H9 (cell line): ENCODE measurements at regions not wholly inside any gene's neighbourhood (a gene's known extent, or its start where the extent isn't known, plus 50 kb on each side); places are given as distances from the start of the nearest gene placed in this dataset.

Experiments used
- DNase-seq: peaks from one replicate; pipeline ENCODE4 v3.0.0-alpha.2; 2017
- H2AFZ ChIP-seq: one replicate; pipeline ENCODE4 v1.6.1; 2013; ENCODE audit warnings: mild to moderate bottlenecking, low read length, control low read depth, moderate library complexity
- H2AK5ac ChIP-seq: 2 replicates; pipeline ENCODE4 v1.6.1; 2013; ENCODE audit warnings: low read length, control low read depth, mixed read lengths; ENCODE audit not compliant: insufficient read length
- H2BK120ac ChIP-seq: one replicate; pipeline ENCODE4 v1.6.1; 2013; ENCODE audit warnings: low read depth, mild to moderate bottlenecking, low read length, control low read depth, inconsistent platforms; ENCODE audit not compliant: poor library complexity, severe bottlenecking
- H2BK12ac ChIP-seq: 2 replicates; pipeline ENCODE4 v1.6.1; 2013; ENCODE audit warnings: low read length, control low read depth, mixed read lengths, low read depth; ENCODE audit not compliant: insufficient read length
- H2BK15ac ChIP-seq: 2 replicates; pipeline ENCODE4 v1.6.1; 2013; ENCODE audit warnings: low read depth, low read length, control low read depth
- H2BK20ac ChIP-seq: one replicate; pipeline ENCODE4 v1.6.1; 2013; ENCODE audit warnings: low read depth, mild to moderate bottlenecking, low read length, control low read depth, inconsistent platforms; ENCODE audit not compliant: poor library complexity, severe bottlenecking
- H2BK5ac ChIP-seq: 2 replicates; pipeline ENCODE4 v1.6.1; 2013; ENCODE audit warnings: low read length, control low read depth, mixed read lengths; ENCODE audit not compliant: insufficient read length
- H3K14ac ChIP-seq: 2 replicates; pipeline ENCODE4 v1.6.1; 2013; ENCODE audit warnings: low read length, control low read depth; ENCODE audit not compliant: insufficient read depth
- H3K18ac ChIP-seq: 2 replicates; pipeline ENCODE4 v1.6.1; 2013; ENCODE audit warnings: low read depth, mild to moderate bottlenecking, mixed read lengths, low read length, control low read depth; ENCODE audit not compliant: insufficient read length
- H3K23ac ChIP-seq: 2 replicates; pipeline ENCODE4 v1.6.1; 2013; ENCODE audit warnings: low read length, control low read depth, mixed read lengths, low read depth; ENCODE audit not compliant: insufficient read length
- H3K23me2 ChIP-seq: 2 replicates; pipeline ENCODE4 v1.6.1; 2013; ENCODE audit warnings: low read depth, mild to moderate bottlenecking, mixed read lengths, low read length, control low read depth; ENCODE audit not compliant: insufficient read length, poor library complexity, severe bottlenecking
- H3K27ac ChIP-seq: 2 replicates; pipeline ENCODE4 v1.5.1; 2013; ENCODE audit warnings: low read length, control low read depth, mixed read lengths, low read depth; ENCODE audit not compliant: insufficient read length
- H3K27me3 ChIP-seq: 2 replicates; pipeline ENCODE4 v1.6.1; 2013; ENCODE audit warnings: low read length, control low read depth, inconsistent platforms; ENCODE audit not compliant: insufficient read depth
- H3K4ac ChIP-seq: 2 replicates; pipeline ENCODE4 v1.6.1; 2013; ENCODE audit warnings: low read depth, mild to moderate bottlenecking, control low read depth, inconsistent platforms, low read length, moderate library complexity
- H3K4me1 ChIP-seq: 2 replicates; pipeline ENCODE4 v1.6.1; 2013; ENCODE audit warnings: low read length, control low read depth, inconsistent platforms; ENCODE audit not compliant: insufficient read depth
- H3K4me2 ChIP-seq: 2 replicates; pipeline ENCODE4 v1.6.1; 2013; ENCODE audit warnings: low read length, control low read depth, mixed read lengths; ENCODE audit not compliant: insufficient read length, insufficient read depth
- H3K56ac ChIP-seq: 2 replicates; pipeline ENCODE4 v1.6.1; 2013; ENCODE audit warnings: low read depth, mild to moderate bottlenecking, mixed read lengths, low read length, control low read depth; ENCODE audit not compliant: insufficient read length
- H3K79me1 ChIP-seq: 2 replicates; pipeline ENCODE4 v1.6.1; 2013; ENCODE audit warnings: low read depth, mild to moderate bottlenecking, moderate library complexity, low read length, control low read depth, inconsistent platforms; ENCODE audit not compliant: insufficient read depth, poor library complexity, severe bottlenecking
- H3K79me2 ChIP-seq: 2 replicates; pipeline ENCODE4 v1.6.1; 2013; ENCODE audit warnings: low read length, control low read depth, inconsistent platforms; ENCODE audit not compliant: insufficient read depth
- H3K9ac ChIP-seq: 2 replicates; pipeline ENCODE4 v1.6.1; 2013; ENCODE audit warnings: low read length, control low read depth, mixed read lengths; ENCODE audit not compliant: insufficient read length; ENCODE audit errors: extremely low read depth
- H3K9me3 ChIP-seq: one replicate; pipeline ENCODE4 v1.6.1; 2013; ENCODE audit warnings: low read depth, low read length, inconsistent platforms; ENCODE audit not compliant: control insufficient read depth
- H3T11ph ChIP-seq: one replicate; pipeline ENCODE4 v1.6.1; 2013; ENCODE audit warnings: mild to moderate bottlenecking, low read length, control low read depth, inconsistent platforms
- H4K20me1 ChIP-seq: one replicate; pipeline ENCODE4 v1.6.1; 2013; ENCODE audit not compliant: control insufficient read depth, insufficient read length, insufficient read depth
- H4K5ac ChIP-seq: 2 replicates; pipeline ENCODE4 v1.6.1; 2013; ENCODE audit warnings: low read depth, mild to moderate bottlenecking, mixed read lengths, low read length, control low read depth; ENCODE audit not compliant: insufficient read length
- H4K8ac ChIP-seq: replicated peaks from 2 replicates; pipeline ENCODE4 v1.6.1; 2013; ENCODE audit warnings: low read length, control low read depth, mixed read lengths, low read depth; ENCODE audit not compliant: insufficient read length
- H4K91ac ChIP-seq: 2 replicates; pipeline ENCODE4 v1.6.1; 2013; ENCODE audit warnings: low read depth, mild to moderate bottlenecking, moderate library complexity, mixed read lengths, low read length, control low read depth; ENCODE audit not compliant: insufficient read length
- H3K27ac Mint-ChIP-seq, 3 experiments: 2 replicates in 2 of 3; 3 replicates in 1 of 3; pipeline ENCODE4 v1.8.0; 2020 to 2021; ENCODE audit warnings: mixed read lengths in 3 of 3, mild to moderate bottlenecking in 1 of 3, moderate library complexity in 1 of 3
- H3K27me3 Mint-ChIP-seq: 2 replicates; pipeline ENCODE4 v1.8.0; 2021; ENCODE audit warnings: low read depth, mild to moderate bottlenecking, moderate library complexity, mixed read lengths
- H3K36me3 Mint-ChIP-seq, 3 experiments: 2 replicates in 2 of 3; 3 replicates in 1 of 3; pipeline ENCODE4 v1.8.0; 2020 to 2021; ENCODE audit warnings: low read depth in 3 of 3, mixed read lengths in 3 of 3; ENCODE audit not compliant: insufficient read depth in 1 of 3
- H3K4me1 Mint-ChIP-seq, 2 experiments: 2 replicates each; pipeline ENCODE4 v1.8.0; 2020; ENCODE audit warnings: mixed read lengths in 2 of 2
- H3K4me3 Mint-ChIP-seq, 2 experiments: 2 replicates in 1 of 2; 3 replicates in 1 of 2; pipeline ENCODE4 v1.8.0; 2020 to 2021; ENCODE audit warnings: mild to moderate bottlenecking in 2 of 2, mixed read lengths in 2 of 2, moderate library complexity in 1 of 2
- H3K9me3 Mint-ChIP-seq, 2 experiments: 2 replicates in 1 of 2; 3 replicates in 1 of 2; pipeline ENCODE4 v1.8.0; 2020; ENCODE audit warnings: mild to moderate bottlenecking in 2 of 2, mixed read lengths in 2 of 2, moderate library complexity in 1 of 2
- CTCF ChIP-seq: fragments of 200-600 bp; sonication (generic); conservative IDR thresholded peaks from 3 replicates; pipeline ENCODE4 v1.8.0; 2021; ENCODE audit warnings: antibody characterized with exemption, mild to moderate bottlenecking

- no peaks in the 10 kb centered on the region for H3K27me3 ChIP-seq
- no peak overlapping the region for H4K91ac ChIP-seq
- H4K20me1 ChIP-seq, result no peaks in the 10 kb centered on the region
- no peaks in the 10 kb centered on the region for H3K79me2 ChIP-seq
- H3T11ph ChIP-seq, result no peak overlapping the region
- H3K23ac ChIP-seq, result no peak overlapping the region
- no peak overlapping the region for H2AK5ac ChIP-seq
- H3K18ac ChIP-seq, result no peak overlapping the region
- H3K9me3 ChIP-seq, result no peaks in the 10 kb centered on the region
- H2BK20ac ChIP-seq, result no peak overlapping the region
- no peak overlapping the region for H2BK5ac ChIP-seq
- no peak overlapping the region for H2AFZ ChIP-seq
- H3K14ac ChIP-seq, result no peak overlapping the region
- no peak overlapping the region for H3K4ac ChIP-seq
- H2BK12ac ChIP-seq, result no peak overlapping the region
- Mint-ChIP-seq H3K36me3 (no peaks in the 10 kb centered on the region; a peak in 1 of 7 replicates), H3K27me3 (no peaks in the 10 kb centered on the region), H3K4me3 (no peak overlapping the region), H3K4me1 (peaks cover 5 to 9% of the 10 kb centered on the region in 2 experiments), H3K27ac (no peak overlapping the region), H3K9me3 (no peaks in the 10 kb centered on the region)
- no peak for TF ChIP-seq CTCF
- H3K79me1 ChIP-seq, result no peaks in the 10 kb centered on the region
- no peaks in the 10 kb centered on the region for H3K4me1 ChIP-seq
- H2BK15ac ChIP-seq, result no peak overlapping the region
- no peak overlapping the region for H3K56ac ChIP-seq
- no peaks in the 10 kb centered on the region for H3K23me2 ChIP-seq
- H4K5ac ChIP-seq, result no peak overlapping the region
- H4K8ac ChIP-seq, result no peak overlapping the region
- no peak overlapping the region for H3K9ac ChIP-seq
- no peak overlapping the region for H3K4me2 ChIP-seq
- no peak overlapping the region for H2BK120ac ChIP-seq
- DNase-seq, result no peak
- H3K27ac ChIP-seq, result no peak overlapping the region
These were observed 57.0 kb upstream of the ZC3H15 start for GRCh38 chr2:186429104-186429503.
